HUES48 (cell line): ENCODE measurements at regions not wholly inside any gene's neighbourhood (a gene's known extent, or its start where the extent isn't known, plus 50 kb on each side); places are given as distances from the start of the nearest gene placed in this dataset.

Experiments used
- H3K27ac ChIP-seq: one replicate; pipeline ENCODE4 v1.7.0; 2013; ENCODE audit warnings: low read depth, low read length, inconsistent platforms
- H3K27me3 ChIP-seq: 2 replicates; pipeline ENCODE4 v1.6.1; 2013; ENCODE audit warnings: mild to moderate bottlenecking, low read length; ENCODE audit not compliant: control insufficient read depth, insufficient read depth
- H3K36me3 ChIP-seq: 2 replicates; pipeline ENCODE4 v1.6.1; 2013; ENCODE audit warnings: low read length; ENCODE audit not compliant: control insufficient read depth, insufficient read depth
- H3K4me1 ChIP-seq: 2 replicates; pipeline ENCODE4 v1.6.1; 2013; ENCODE audit warnings: mild to moderate bottlenecking, low read length; ENCODE audit not compliant: control insufficient read depth, insufficient read depth
- H3K4me3 ChIP-seq: 2 replicates; pipeline ENCODE4 v1.5.1; 2013; ENCODE audit warnings: mild to moderate bottlenecking, low read depth, low read length
- H3K9ac ChIP-seq: 2 replicates; pipeline ENCODE4 v1.6.1; 2013; ENCODE audit warnings: mild to moderate bottlenecking, low read depth, low read length, moderate library complexity
- H3K9me3 ChIP-seq: 2 replicates; pipeline ENCODE4 v1.6.1; 2013; ENCODE audit warnings: low read length; ENCODE audit not compliant: control insufficient read depth, insufficient read depth

DNA sequence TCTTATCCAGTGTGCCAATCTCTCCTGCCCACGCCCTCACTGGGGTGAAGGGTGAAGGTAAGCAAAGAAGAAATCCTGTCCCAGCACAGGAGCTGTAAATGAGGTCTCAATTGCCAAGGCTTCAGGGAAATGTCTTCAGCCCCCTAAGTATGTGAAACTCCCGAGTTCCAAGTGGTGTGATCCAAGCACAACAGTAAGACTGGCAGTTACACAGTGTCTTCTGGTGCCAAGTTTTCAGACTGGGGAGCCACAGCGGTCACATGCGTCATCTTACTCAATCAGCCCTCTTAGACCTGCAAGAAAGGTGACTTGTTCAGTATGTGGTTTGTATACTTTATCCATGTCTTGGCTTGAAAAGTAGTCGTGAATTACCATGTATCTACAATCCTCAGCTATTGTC lies 55.0 kb upstream of the SPRED2 start:
- Histone ChIP-seq H3K36me3 (no peaks in the 10 kb centered on the region), H3K9me3 (no peaks in the 10 kb centered on the region), H3K4me1 (no peaks in the 10 kb centered on the region), H3K4me3 (no peak overlapping the region), H3K27ac (no peak overlapping the region), H3K9ac (no peak overlapping the region), H3K27me3 (no peaks in the 10 kb centered on the region)

DNA sequence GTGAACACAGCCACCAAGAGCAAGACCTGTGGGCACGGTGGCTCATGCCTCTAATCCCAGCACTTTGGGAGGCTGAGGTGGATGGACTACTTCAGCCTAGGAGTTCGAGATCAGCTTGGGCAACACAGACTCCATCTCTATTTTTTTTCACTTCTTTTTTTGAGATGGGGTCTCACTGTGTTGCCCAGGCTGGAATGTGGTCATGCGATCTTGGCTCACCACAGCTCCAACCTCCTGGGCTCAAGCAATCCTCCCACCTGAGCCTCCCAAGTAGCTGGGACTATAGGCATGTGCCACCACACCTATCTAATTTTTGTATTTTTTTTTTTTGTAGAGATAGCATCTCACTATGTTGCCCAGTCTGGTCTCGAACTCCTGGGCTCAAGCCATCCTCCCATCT lies 54.4 kb upstream of the SPRED2 start:
- no peaks in the 10 kb centered on the region for H3K9me3 ChIP-seq
- H3K27ac ChIP-seq: no peak overlapping the region
- H3K4me3 ChIP-seq: no peak overlapping the region
- H3K4me1 ChIP-seq: no peaks in the 10 kb centered on the region
- H3K9ac ChIP-seq: no peak overlapping the region
- H3K27me3 ChIP-seq: no peaks in the 10 kb centered on the region
- H3K36me3 ChIP-seq: no peaks in the 10 kb centered on the region

GRCh38 chr2:65486282-65486681 lies 53.9 kb upstream of the SPRED2 start:
- H3K9ac ChIP-seq: no peak overlapping the region
- H3K27ac ChIP-seq: no peak overlapping the region
- no peak overlapping the region for H3K4me3 ChIP-seq
- H3K27me3 ChIP-seq: no peaks in the 10 kb centered on the region
- H3K4me1 ChIP-seq: no peaks in the 10 kb centered on the region
- no peaks in the 10 kb centered on the region for H3K36me3 ChIP-seq
- H3K9me3 ChIP-seq: no peaks in the 10 kb centered on the region

DNA sequence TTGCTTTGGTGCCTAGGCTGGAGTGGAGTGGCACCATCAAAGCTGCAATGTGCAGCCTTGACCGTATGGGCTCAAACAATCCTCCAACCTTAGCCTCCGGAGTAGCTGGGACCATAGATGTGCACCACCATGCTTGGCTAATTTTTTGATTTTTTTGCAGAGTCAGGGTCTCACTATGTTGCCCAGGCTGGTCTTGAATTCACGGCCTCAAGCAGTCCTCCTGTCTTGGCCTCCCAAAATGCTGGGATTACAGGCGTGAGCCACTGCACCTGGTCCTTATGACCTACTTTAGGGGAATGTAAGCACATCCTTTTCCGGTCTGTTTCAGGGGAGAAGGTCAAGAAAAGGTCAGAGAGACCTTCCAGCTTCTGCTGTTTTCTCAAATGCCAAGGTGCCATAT lies 53.4 kb upstream of the SPRED2 start:
- H3K4me1 ChIP-seq: no peaks in the 10 kb centered on the region
- H3K36me3 ChIP-seq: no peaks in the 10 kb centered on the region
- H3K27me3 ChIP-seq: no peaks in the 10 kb centered on the region
- no peak overlapping the region for H3K27ac ChIP-seq
- no peaks in the 10 kb centered on the region for H3K9me3 ChIP-seq
- H3K9ac ChIP-seq: no peak overlapping the region
- H3K4me3 ChIP-seq: no peak overlapping the region

- H3K9me3 ChIP-seq: no peaks in the 10 kb centered on the region
- H3K4me1 ChIP-seq: 0 out of 2 replicates have a peak, but pooled peaks cover 3% of the 10 kb centered on the region
- no peak overlapping the region for H3K4me3 ChIP-seq
- H3K27me3 ChIP-seq: no peaks in the 10 kb centered on the region
- H3K27ac ChIP-seq: no peak overlapping the region
- no peaks in the 10 kb centered on the region for H3K36me3 ChIP-seq
- no peak overlapping the region for H3K9ac ChIP-seq
These were observed 51.4 kb upstream of the SPRED2 start for GRCh38 chr2:65483763-65484162.

- Histone ChIP-seq H3K9me3 (no peaks in the 10 kb centered on the region), H3K9ac (no peak overlapping the region), H3K4me1 (0 out of 2 replicates have a peak, but pooled peaks cover 3% of the 10 kb centered on the region), H3K36me3 (no peaks in the 10 kb centered on the region), H3K27ac (no peak overlapping the region), H3K4me3 (no peak overlapping the region), H3K27me3 (no peaks in the 10 kb centered on the region)
These were observed 50.6 kb upstream of the SPRED2 start for GRCh38 chr2:65482971-65483370.
